ENCODE measurements at regions not wholly inside any gene's neighbourhood (a gene's known extent, or its start where the extent isn't known, plus 50 kb on each side); places are given as distances from the start of the nearest gene placed in this dataset.

DNA sequence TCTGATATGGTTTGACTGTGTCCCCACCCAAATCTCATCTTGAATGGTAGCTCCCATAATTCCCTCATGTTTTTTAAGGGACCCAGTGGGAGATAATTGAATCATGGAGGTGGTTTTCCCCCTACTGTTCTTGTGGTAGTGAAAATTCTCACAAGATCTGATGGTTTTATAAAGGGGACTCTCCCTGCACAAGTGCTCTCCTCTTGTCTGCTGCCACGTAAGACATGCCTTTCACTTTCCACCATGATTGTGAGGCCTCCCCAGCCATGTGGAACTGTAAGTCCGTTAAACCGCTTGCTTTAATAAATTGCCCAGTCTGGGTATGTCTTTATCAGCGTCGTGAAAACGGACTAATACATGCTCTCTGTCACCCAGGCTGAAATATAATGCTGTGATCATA, 200.9 kb upstream of the SLIT2 start:
- DNase-seq: no peak
- H3K27me3 ChIP-seq (replicated peaks in 1 of 7): no peaks in the 10 kb centered on the region
- no peaks in the 10 kb centered on the region for H3K4me1 ChIP-seq
- H3K4me3 ChIP-seq: no peak overlapping the region
- no peaks in the 10 kb centered on the region for H3K9me3 ChIP-seq
- WGBS, 5 donors: 88 to 97% (median 92%) methylated on average over 6 of the region's 6 CpGs
- H3K27ac ChIP-seq: no peak overlapping the region
- H3K36me3 ChIP-seq: no peaks in the 10 kb centered on the region
- TF ChIP-seq POLR2AphosphoS5 (IDR thresholded peaks at IDR 0.05): no peak
- intact Hi-C loops (cut with DNase I; ENCODE audit: low total_unique reads): no loop called here

DNA sequence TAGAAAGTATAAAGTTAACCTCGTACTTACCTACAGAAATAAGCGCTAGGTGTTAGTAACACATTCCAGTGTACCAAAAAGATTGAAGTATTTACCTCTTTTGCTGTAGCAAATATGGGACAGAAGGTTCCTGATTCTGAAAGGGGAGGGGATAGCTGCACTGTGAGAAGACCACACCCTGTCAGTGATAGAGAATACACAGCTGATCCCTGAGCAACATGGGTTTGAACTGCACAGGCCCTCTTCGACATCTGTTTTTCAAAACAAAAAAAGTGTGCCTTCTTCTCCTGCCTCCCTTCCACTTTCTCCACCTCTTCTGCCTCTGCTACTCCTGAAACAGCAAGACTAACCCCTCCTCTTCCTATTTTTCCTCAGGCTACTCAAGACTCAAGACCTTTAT, 201.8 kb upstream of the SLIT2 start:
- H3K27me3 ChIP-seq (replicated peaks in 1 of 7): no peaks in the 10 kb centered on the region
- H3K4me1 ChIP-seq: no peaks in the 10 kb centered on the region
- no peak for TF ChIP-seq POLR2AphosphoS5 (IDR thresholded peaks at IDR 0.05)
- TF ChIP-seq, protein P1, sequence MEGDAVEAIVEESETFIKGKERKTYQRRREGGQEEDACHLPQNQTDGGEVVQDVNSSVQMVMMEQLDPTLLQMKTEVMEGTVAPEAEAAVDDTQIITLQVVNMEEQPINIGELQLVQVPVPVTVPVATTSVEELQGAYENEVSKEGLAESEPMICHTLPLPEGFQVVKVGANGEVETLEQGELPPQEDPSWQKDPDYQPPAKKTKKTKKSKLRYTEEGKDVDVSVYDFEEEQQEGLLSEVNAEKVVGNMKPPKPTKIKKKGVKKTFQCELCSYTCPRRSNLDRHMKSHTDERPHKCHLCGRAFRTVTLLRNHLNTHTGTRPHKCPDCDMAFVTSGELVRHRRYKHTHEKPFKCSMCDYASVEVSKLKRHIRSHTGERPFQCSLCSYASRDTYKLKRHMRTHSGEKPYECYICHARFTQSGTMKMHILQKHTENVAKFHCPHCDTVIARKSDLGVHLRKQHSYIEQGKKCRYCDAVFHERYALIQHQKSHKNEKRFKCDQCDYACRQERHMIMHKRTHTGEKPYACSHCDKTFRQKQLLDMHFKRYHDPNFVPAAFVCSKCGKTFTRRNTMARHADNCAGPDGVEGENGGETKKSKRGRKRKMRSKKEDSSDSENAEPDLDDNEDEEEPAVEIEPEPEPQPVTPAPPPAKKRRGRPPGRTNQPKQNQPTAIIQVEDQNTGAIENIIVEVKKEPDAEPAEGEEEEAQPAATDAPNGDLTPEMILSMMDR (IDR thresholded peaks at IDR 0.05 in 8 of 11, conservative IDR thresholded peaks at IDR 0.05 in 3 of 11): no peak
- TF ChIP-seq POLR2A (IDR thresholded peaks at IDR 0.05): no peak
- intact Hi-C loops (cut with DNase I; ENCODE audit: low total_unique reads): no loop called here
- H3K27ac ChIP-seq: no peak overlapping the region
- DNase-seq: no peak
- H3K4me3 ChIP-seq: no peak overlapping the region
- WGBS, 5 donors: 78 to 88% (median 81%) methylated on average over 3 of the region's 3 CpGs
- no peaks in the 10 kb centered on the region for H3K36me3 ChIP-seq
- no peaks in the 10 kb centered on the region for H3K9me3 ChIP-seq

DNA sequence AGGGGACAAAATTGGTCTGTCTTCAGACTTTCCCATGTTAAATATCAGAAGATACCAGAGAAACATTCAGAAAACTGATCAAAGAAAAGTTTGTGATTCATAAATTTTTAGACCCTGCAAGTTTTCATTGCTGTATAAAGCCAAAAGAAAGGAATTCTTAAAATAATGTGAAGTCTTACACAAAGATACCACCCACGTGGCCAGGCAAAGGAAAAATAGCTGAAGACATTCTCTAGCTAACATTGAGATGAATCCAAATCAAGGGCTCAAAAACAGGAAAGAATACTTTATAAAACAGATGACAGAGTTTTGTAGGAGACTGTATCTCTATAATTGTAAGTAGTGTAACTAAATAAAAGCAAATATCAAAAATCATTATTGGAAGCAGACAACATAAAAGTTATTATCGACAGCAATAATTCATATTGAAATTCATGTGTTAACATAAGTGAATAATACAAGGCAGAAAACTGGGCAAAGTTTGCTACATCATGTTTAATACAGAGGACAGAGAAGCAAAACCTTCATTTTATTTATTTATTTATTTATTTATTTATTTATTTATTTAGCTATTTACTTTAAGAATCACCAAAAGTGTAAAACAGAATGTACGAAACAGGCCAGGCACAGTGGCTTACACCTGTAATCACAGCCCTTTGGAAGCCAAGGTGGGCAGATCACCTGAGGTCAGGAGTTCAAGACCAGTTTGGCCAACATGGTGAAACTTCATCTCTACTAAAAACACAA, 204.6 kb upstream of the SLIT2 start:
- H3K36me3 ChIP-seq: no peaks in the 10 kb centered on the region
- intact Hi-C loops (cut with DNase I; ENCODE audit: low total_unique reads): no loop called here
- H3K9me3 ChIP-seq: peaks cover 0 to 3% (median 0%) of the 10 kb centered on the region in 8 donors
- no peak overlapping the region for H3K4me3 ChIP-seq
- DNase-seq: no peak
- 75 to 86% (median 79%) methylated on average over 3 of the region's 3 CpGs for WGBS, 5 donors
- no peaks in the 10 kb centered on the region for H3K27me3 ChIP-seq (replicated peaks in 1 of 7)
- no peak overlapping the region for H3K27ac ChIP-seq
- TF ChIP-seq, protein P1 (IDR thresholded peaks at IDR 0.05 in 8 of 11, conservative IDR thresholded peaks at IDR 0.05 in 3 of 11): no peak
- no peak for TF ChIP-seq POLR2A (IDR thresholded peaks at IDR 0.05)
- TF ChIP-seq POLR2AphosphoS5 (IDR thresholded peaks at IDR 0.05): no peak
- no peaks in the 10 kb centered on the region for H3K4me1 ChIP-seq

DNA sequence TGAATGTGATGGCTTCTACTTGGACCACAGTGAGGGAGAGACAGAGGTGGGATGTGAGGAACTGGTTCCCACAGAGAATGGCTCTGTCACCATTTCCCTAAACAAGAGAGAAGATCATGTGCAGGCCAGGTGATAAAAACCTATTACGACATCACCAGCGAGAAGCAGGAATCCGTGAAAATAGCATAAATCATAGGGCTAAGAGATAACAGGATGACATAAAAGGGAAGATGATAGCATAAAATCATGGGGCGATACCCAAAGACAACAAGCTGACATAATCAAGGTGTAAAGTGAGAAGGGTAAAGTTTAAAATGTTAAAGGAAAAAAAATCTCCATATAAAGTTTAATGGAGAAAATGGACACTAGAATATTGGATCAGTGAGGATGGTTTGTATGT, 205.5 kb upstream of the SLIT2 start:
- H3K27ac ChIP-seq: no peak overlapping the region
- 79 to 95% (median 90%) methylated on average over 4 of the region's 4 CpGs for WGBS, 5 donors

More for the DNA sequence above, 205.5 kb upstream of the SLIT2 start:
- no peaks in the 10 kb centered on the region for H3K36me3 ChIP-seq
- no peak overlapping the region for H3K4me3 ChIP-seq
- H3K9me3 ChIP-seq: peaks cover 0 to 3% (median 0%) of the 10 kb centered on the region in 8 donors
- no peak for TF ChIP-seq POLR2AphosphoS5 (IDR thresholded peaks at IDR 0.05)
- no peak for TF ChIP-seq POLR2A (IDR thresholded peaks at IDR 0.05)
- TF ChIP-seq, protein P1 (IDR thresholded peaks at IDR 0.05 in 8 of 11, conservative IDR thresholded peaks at IDR 0.05 in 3 of 11): no peak
- no peak for DNase-seq
- intact Hi-C loops (cut with DNase I; ENCODE audit: low total_unique reads): no loop called here
- H3K4me1 ChIP-seq: no peaks in the 10 kb centered on the region
- no peaks in the 10 kb centered on the region for H3K27me3 ChIP-seq (replicated peaks in 1 of 7)
